ENCODE measurements at regions not wholly inside any gene's neighbourhood (a gene's known extent, or its start where the extent isn't known, plus 50 kb on each side); places are given as distances from the start of the nearest gene placed in this dataset.

- Histone ChIP-seq H4K20me1 (ENCODE audit: low read depth, low read length) (no peaks in the 10 kb centered on the region), H3K27ac (ENCODE audit: low read depth, low read length) (no peak overlapping the region), H3K9me3 (ENCODE audit: insufficient read depth, low read length) (no peaks in the 10 kb centered on the region), H3K4me3 (ENCODE audit: insufficient read depth, low read length, poor library complexity, severe bottlenecking) (no peak overlapping the region), H3K9ac (ENCODE audit: low read length) (no peak overlapping the region), H3K27me3 (ENCODE audit: low read length) (no peaks in the 10 kb centered on the region), H3K9me2 (replicated peaks; ENCODE audit: insufficient read depth, low read length) (no peaks in the 10 kb centered on the region), H2AFZ (ENCODE audit: low read depth, low read length, severe bottlenecking) (no peak overlapping the region), H3K36me3 (ENCODE audit: low read length) (no peaks in the 10 kb centered on the region), H3F3A (ENCODE audit: insufficient read depth) (no peaks in the 10 kb centered on the region), H3K79me2 (ENCODE audit: insufficient read depth, low read length) (no peaks in the 10 kb centered on the region), H3K4me2 (ENCODE audit: low read depth, low read length, poor library complexity, severe bottlenecking) (no peak overlapping the region)
- TF ChIP-seq EZH2phosphoT487 (conservative IDR thresholded peaks at IDR 0.05; ENCODE audit: low read length) (no peak), CTCF (IDR thresholded peaks at IDR 0.05; ENCODE audit: insufficient read depth, low read length, poor library complexity, severe bottlenecking) (no peak)
Observed at GRCh38 chr13:23996456-23996855, 99.2 kb upstream of the C1QTNF9B start.

- TF ChIP-seq CTCF (IDR thresholded peaks at IDR 0.05; ENCODE audit: insufficient read depth, low read length, poor library complexity, severe bottlenecking) = no peak
- TF ChIP-seq EZH2phosphoT487 (conservative IDR thresholded peaks at IDR 0.05; ENCODE audit: low read length) = no peak
- H2AFZ ChIP-seq (ENCODE audit: low read depth, low read length, severe bottlenecking) = no peak overlapping the region
- no peak overlapping the region for H3K27ac ChIP-seq (ENCODE audit: low read depth, low read length)
- H3K4me3 ChIP-seq (ENCODE audit: insufficient read depth, low read length, poor library complexity, severe bottlenecking) = no peak overlapping the region
- H3K4me2 ChIP-seq (ENCODE audit: low read depth, low read length, poor library complexity, severe bottlenecking) = no peak overlapping the region
- H3K9ac ChIP-seq (ENCODE audit: low read length) = no peak overlapping the region
- no peaks in the 10 kb centered on the region for H3K36me3 ChIP-seq (ENCODE audit: low read length)
- no peaks in the 10 kb centered on the region for H3K9me2 ChIP-seq (replicated peaks; ENCODE audit: insufficient read depth, low read length)
- H4K20me1 ChIP-seq (ENCODE audit: low read depth, low read length) = no peaks in the 10 kb centered on the region
- no peaks in the 10 kb centered on the region for H3K27me3 ChIP-seq (ENCODE audit: low read length)
- no peaks in the 10 kb centered on the region for H3K79me2 ChIP-seq (ENCODE audit: insufficient read depth, low read length)
- no peaks in the 10 kb centered on the region for H3K9me3 ChIP-seq (ENCODE audit: insufficient read depth, low read length)
- no peaks in the 10 kb centered on the region for H3F3A ChIP-seq (ENCODE audit: insufficient read depth)
Observed at GRCh38 chr13:23999424-23999823, 102.1 kb upstream of the C1QTNF9B start.

- Histone ChIP-seq H3K9me3 (ENCODE audit: insufficient read depth, low read length) (no peaks in the 10 kb centered on the region), H3F3A (ENCODE audit: insufficient read depth) (no peaks in the 10 kb centered on the region), H4K20me1 (ENCODE audit: low read depth, low read length) (no peaks in the 10 kb centered on the region), H2AFZ (ENCODE audit: low read depth, low read length, severe bottlenecking) (no peak overlapping the region), H3K27ac (ENCODE audit: low read depth, low read length) (no peak overlapping the region), H3K4me2 (ENCODE audit: low read depth, low read length, poor library complexity, severe bottlenecking) (no peak overlapping the region), H3K27me3 (ENCODE audit: low read length) (no peaks in the 10 kb centered on the region), H3K9ac (ENCODE audit: low read length) (no peak overlapping the region), H3K4me3 (ENCODE audit: insufficient read depth, low read length, poor library complexity, severe bottlenecking) (no peak overlapping the region), H3K36me3 (ENCODE audit: low read length) (no peaks in the 10 kb centered on the region), H3K79me2 (ENCODE audit: insufficient read depth, low read length) (no peaks in the 10 kb centered on the region), H3K9me2 (replicated peaks; ENCODE audit: insufficient read depth, low read length) (no peaks in the 10 kb centered on the region)
- TF ChIP-seq CTCF (IDR thresholded peaks at IDR 0.05; ENCODE audit: insufficient read depth, low read length, poor library complexity, severe bottlenecking) = no peak
Observed at GRCh38 chr13:24002206-24002815, 105.0 kb upstream of the C1QTNF9B start.
